ENCODE measurements at regions not wholly inside any gene's neighbourhood (a gene's known extent, or its start where the extent isn't known, plus 50 kb on each side); places are given as distances from the start of the nearest gene placed in this dataset.

DNA sequence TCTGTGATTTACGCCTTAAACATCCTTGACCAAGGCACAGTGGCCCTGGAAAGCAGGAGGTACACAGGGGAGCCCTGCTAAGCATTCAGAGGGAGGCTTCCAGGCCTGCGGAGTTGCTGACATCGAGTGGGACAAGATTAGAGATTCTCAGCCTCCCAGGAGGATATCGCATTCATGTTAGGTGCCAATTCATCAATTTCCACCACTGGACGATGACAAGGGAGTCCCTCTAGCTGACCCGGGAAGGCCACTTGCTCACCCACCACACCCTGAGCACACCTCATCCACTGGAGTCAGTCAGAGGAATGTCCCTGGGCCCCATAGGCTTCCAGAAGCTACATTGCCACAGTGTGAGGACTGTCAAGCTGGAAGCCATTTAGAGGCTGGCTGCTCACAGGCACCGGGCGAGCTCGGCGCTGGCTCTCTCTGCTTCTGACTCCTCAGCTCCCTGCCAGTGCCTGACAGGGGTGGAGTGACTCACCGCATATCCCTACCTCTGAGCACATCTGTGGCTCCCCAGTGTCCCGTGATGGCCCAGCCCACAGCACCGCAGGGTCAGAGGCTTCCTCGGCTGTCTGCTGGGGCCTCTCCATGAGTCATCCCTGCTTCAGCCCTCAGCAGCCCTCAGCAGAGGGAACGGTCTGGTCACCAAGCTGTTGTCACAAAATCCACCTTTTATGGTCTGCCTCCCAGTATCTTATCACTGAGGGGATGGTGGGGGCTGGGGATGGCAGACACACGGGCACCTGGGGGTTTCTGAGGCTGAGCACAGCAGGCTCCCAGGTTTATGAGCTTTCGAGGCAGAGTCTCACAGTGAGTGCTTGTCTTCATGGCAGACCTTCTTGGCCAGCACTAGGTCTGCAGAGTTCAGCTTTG, 117.5 kb downstream of the ZNF608 start:
- H3K4me3 ChIP-seq (ENCODE audit: low read depth, low read length), result no peak overlapping the region
- H3K36me3 Mint-ChIP-seq, result no peaks in the 10 kb centered on the region
- peaks cover 0 to 15% (median 5%) of the 10 kb centered on the region in 7 donors for H3K9me3 Mint-ChIP-seq
- H3K4me3 Mint-ChIP-seq, result no peak overlapping the region
- no peak overlapping the region for H3K27ac ChIP-seq (ENCODE audit: insufficient read depth, low read length, poor library complexity, severe bottlenecking)
- H3K36me3 ChIP-seq (ENCODE audit: control insufficient read depth, insufficient read depth, low read length), result no peaks in the 10 kb centered on the region
- DNase-seq (no peak), ATAC-seq (ENCODE audit: low read depth in 2 of 2) (no peak)
- H3K27me3 ChIP-seq (ENCODE audit: control insufficient read depth, insufficient read depth, low read length), result no peaks in the 10 kb centered on the region
- no peak overlapping the region for H3K27ac Mint-ChIP-seq
- H3K4me1 ChIP-seq (ENCODE audit: control insufficient read depth, insufficient read depth, low read length, poor library complexity, severe bottlenecking), result no peaks in the 10 kb centered on the region
- H3K9me3 ChIP-seq (ENCODE audit: control insufficient read depth in 2 of 2, low read length in 2 of 2), result no peaks in the 10 kb centered on the region
- no peaks in the 10 kb centered on the region for H3K4me1 Mint-ChIP-seq
- no peaks in the 10 kb centered on the region for H3K27me3 Mint-ChIP-seq

DNA sequence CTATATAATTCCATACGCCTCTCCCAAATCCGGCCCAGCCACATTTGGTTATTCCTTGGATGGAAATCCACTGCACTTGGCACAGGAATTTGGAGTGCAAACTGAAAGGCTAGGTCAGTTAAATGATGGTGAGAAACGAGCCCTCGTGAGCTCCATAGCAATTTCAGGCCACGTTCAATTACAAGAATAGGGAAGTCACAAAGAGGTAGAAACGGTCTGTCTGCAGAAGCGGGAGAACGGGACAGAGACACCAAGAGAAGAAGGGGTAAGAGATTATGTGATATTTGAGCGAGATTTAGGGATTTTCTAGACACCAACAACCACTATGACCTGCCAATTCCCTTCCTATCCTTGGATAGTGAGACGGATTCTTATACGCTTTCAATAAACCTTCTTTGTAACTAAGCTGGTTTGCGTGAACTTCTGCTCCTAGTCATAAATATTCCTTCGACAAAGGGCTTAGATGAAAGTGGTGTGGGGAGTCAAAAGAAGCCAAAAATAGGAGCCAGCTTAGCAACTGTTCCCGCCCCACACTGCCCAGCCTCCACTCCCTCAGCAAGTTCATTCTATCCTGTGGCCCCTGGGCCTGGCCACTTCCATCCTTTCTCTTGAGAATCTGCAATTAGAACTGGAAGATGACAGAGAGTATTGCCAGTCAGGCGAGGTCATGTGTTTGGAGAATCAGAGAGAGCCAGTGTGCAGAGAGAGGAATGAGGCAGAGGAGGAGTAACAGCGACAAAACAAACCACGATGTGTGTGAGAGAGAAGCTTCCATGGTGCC, 118.4 kb downstream of the ZNF608 start:
- no peaks in the 10 kb centered on the region for H3K27me3 Mint-ChIP-seq

GRCh38 chr5:124626053-124626452, 120.4 kb downstream of the ZNF608 start:
- Mint-ChIP-seq H3K27ac (no peak overlapping the region), H3K27me3 (no peaks in the 10 kb centered on the region), H3K4me1 (no peaks in the 10 kb centered on the region), H3K4me3 (no peak overlapping the region), H3K9me3 (peaks cover 0 to 15% (median 3%) of the 10 kb centered on the region in 7 donors), H3K36me3 (no peaks in the 10 kb centered on the region)
- H3K4me1 ChIP-seq (ENCODE audit: control insufficient read depth, insufficient read depth, low read length, poor library complexity, severe bottlenecking), result no peaks in the 10 kb centered on the region
- DNase-seq (no peak), ATAC-seq (ENCODE audit: low read depth in 2 of 2) (no peak)
- H3K36me3 ChIP-seq (ENCODE audit: control insufficient read depth, insufficient read depth, low read length), result no peaks in the 10 kb centered on the region
- H3K9me3 ChIP-seq (ENCODE audit: control insufficient read depth in 2 of 2, low read length in 2 of 2), result no peaks in the 10 kb centered on the region
- no peak overlapping the region for H3K4me3 ChIP-seq (ENCODE audit: low read depth, low read length)
- H3K27me3 ChIP-seq (ENCODE audit: control insufficient read depth, insufficient read depth, low read length), result no peaks in the 10 kb centered on the region
- no peak overlapping the region for H3K27ac ChIP-seq (ENCODE audit: insufficient read depth, low read length, poor library complexity, severe bottlenecking)

More for the DNA sequence above, 118.4 kb downstream of the ZNF608 start:
- no peaks in the 10 kb centered on the region for H3K4me1 Mint-ChIP-seq
- peaks cover 0 to 15% (median 5%) of the 10 kb centered on the region in 7 donors for H3K9me3 Mint-ChIP-seq
- ATAC-seq (ENCODE audit: low read depth in 2 of 2) (no peak), DNase-seq (no peak)
- no peak overlapping the region for H3K4me3 Mint-ChIP-seq
- no peak overlapping the region for H3K27ac Mint-ChIP-seq
- H3K4me1 ChIP-seq (ENCODE audit: control insufficient read depth, insufficient read depth, low read length, poor library complexity, severe bottlenecking), result no peaks in the 10 kb centered on the region
- H3K4me3 ChIP-seq (ENCODE audit: low read depth, low read length), result no peak overlapping the region
- H3K27ac ChIP-seq (ENCODE audit: insufficient read depth, low read length, poor library complexity, severe bottlenecking), result no peak overlapping the region
- no peaks in the 10 kb centered on the region for H3K36me3 Mint-ChIP-seq
- H3K9me3 ChIP-seq (ENCODE audit: control insufficient read depth in 2 of 2, low read length in 2 of 2), result no peaks in the 10 kb centered on the region
- no peaks in the 10 kb centered on the region for H3K27me3 ChIP-seq (ENCODE audit: control insufficient read depth, insufficient read depth, low read length)
- no peaks in the 10 kb centered on the region for H3K36me3 ChIP-seq (ENCODE audit: control insufficient read depth, insufficient read depth, low read length)

DNA sequence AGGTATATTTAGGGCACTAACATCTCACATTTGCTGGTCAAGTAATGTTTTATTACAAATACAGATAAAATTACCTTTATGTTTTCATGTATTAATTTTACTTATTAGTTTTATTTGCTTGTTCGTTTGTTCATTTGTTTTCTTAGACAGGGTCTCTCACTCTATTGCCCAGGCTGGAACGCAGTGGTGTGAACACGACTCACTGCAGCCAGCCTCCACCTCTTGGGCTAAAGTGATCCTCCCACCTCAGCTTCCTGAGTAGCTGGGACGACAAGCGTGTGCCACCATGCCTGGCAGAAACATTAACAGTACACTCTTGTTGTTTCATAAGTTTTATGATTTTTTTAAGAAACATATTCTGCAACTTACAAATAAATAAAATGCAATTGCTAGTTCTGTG, 123.2 kb downstream of the ZNF608 start:
- Histone ChIP-seq H3K9me3 (ENCODE audit: control insufficient read depth in 2 of 2, low read length in 2 of 2) (no peaks in the 10 kb centered on the region), H3K36me3 (ENCODE audit: control insufficient read depth, insufficient read depth, low read length) (no peaks in the 10 kb centered on the region), H3K4me3 (ENCODE audit: low read depth, low read length) (no peak overlapping the region), H3K4me1 (ENCODE audit: control insufficient read depth, insufficient read depth, low read length, poor library complexity, severe bottlenecking) (no peaks in the 10 kb centered on the region), H3K27me3 (ENCODE audit: control insufficient read depth, insufficient read depth, low read length) (no peaks in the 10 kb centered on the region), H3K27ac (ENCODE audit: insufficient read depth, low read length, poor library complexity, severe bottlenecking) (no peak overlapping the region)
- Mint-ChIP-seq H3K36me3 (no peaks in the 10 kb centered on the region), H3K9me3 (peaks cover 0 to 16% (median 3%) of the 10 kb centered on the region in 7 donors), H3K27ac (no peak overlapping the region), H3K4me1 (no peaks in the 10 kb centered on the region), H3K27me3 (peaks cover 7% of the 10 kb centered on the region), H3K4me3 (no peak overlapping the region)
- ATAC-seq (ENCODE audit: low read depth in 2 of 2) (no peak), DNase-seq (no peak)

GRCh38 chr5:124622851-124623250, 123.6 kb downstream of the ZNF608 start:
- no peaks in the 10 kb centered on the region for H3K4me1 Mint-ChIP-seq
- Histone ChIP-seq H3K36me3 (ENCODE audit: control insufficient read depth, insufficient read depth, low read length) (no peaks in the 10 kb centered on the region), H3K9me3 (ENCODE audit: control insufficient read depth in 2 of 2, low read length in 2 of 2) (no peaks in the 10 kb centered on the region), H3K4me3 (ENCODE audit: low read depth, low read length) (no peak overlapping the region), H3K27me3 (ENCODE audit: control insufficient read depth, insufficient read depth, low read length) (no peaks in the 10 kb centered on the region), H3K4me1 (ENCODE audit: control insufficient read depth, insufficient read depth, low read length, poor library complexity, severe bottlenecking) (no peaks in the 10 kb centered on the region), H3K27ac (ENCODE audit: insufficient read depth, low read length, poor library complexity, severe bottlenecking) (no peak overlapping the region)
- H3K4me3 Mint-ChIP-seq, result no peak overlapping the region
- peaks cover 0 to 16% (median 3%) of the 10 kb centered on the region in 7 donors for H3K9me3 Mint-ChIP-seq
- H3K27me3 Mint-ChIP-seq, result peaks cover 7% of the 10 kb centered on the region
- no peak overlapping the region for H3K27ac Mint-ChIP-seq
- DNase-seq, result no peak
- ATAC-seq (ENCODE audit: low read depth in 2 of 2), result no peak
- no peaks in the 10 kb centered on the region for H3K36me3 Mint-ChIP-seq

DNA sequence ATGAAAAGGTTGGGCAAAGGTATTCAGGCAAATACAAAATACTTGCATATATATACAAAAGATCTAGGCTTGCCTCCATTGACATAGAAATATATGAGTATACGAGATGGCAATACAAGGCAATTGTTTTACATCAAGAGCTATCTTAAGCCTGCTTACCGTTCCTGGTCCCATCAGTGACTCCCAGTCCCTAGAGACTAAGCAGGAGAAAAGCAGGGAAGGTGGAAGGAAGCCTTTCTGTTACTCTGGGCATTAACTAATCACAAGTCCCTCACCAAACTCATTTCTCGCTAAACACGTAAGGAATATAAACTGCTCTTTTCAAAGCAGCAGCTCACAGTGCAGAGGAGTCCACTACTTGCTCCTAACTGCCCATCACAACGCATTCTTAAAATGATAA, 125.2 kb downstream of the ZNF608 start:
- Mint-ChIP-seq H3K4me1 (no peaks in the 10 kb centered on the region), H3K9me3 (peaks cover 0 to 14% (median 3%) of the 10 kb centered on the region in 7 donors), H3K27me3 (peaks cover 7% of the 10 kb centered on the region), H3K36me3 (no peaks in the 10 kb centered on the region), H3K4me3 (no peak overlapping the region), H3K27ac (no peak overlapping the region)
- Histone ChIP-seq H3K27me3 (ENCODE audit: control insufficient read depth, insufficient read depth, low read length) (no peaks in the 10 kb centered on the region), H3K36me3 (ENCODE audit: control insufficient read depth, insufficient read depth, low read length) (no peaks in the 10 kb centered on the region), H3K4me3 (ENCODE audit: low read depth, low read length) (no peak overlapping the region), H3K9me3 (ENCODE audit: control insufficient read depth in 2 of 2, low read length in 2 of 2) (no peaks in the 10 kb centered on the region), H3K4me1 (ENCODE audit: control insufficient read depth, insufficient read depth, low read length, poor library complexity, severe bottlenecking) (no peaks in the 10 kb centered on the region), H3K27ac (ENCODE audit: insufficient read depth, low read length, poor library complexity, severe bottlenecking) (no peak overlapping the region)
- no peak for DNase-seq
- no peak for ATAC-seq (ENCODE audit: low read depth in 2 of 2)

GRCh38 chr5:124620743-124621142, 125.7 kb downstream of the ZNF608 start:
- H3K27ac Mint-ChIP-seq, result no peak overlapping the region
- H3K9me3 Mint-ChIP-seq, result peaks cover 0 to 9% (median 3%) of the 10 kb centered on the region in 7 donors
- Histone ChIP-seq H3K27ac (ENCODE audit: insufficient read depth, low read length, poor library complexity, severe bottlenecking) (no peak overlapping the region), H3K27me3 (ENCODE audit: control insufficient read depth, insufficient read depth, low read length) (no peaks in the 10 kb centered on the region), H3K4me3 (ENCODE audit: low read depth, low read length) (no peak overlapping the region), H3K4me1 (ENCODE audit: control insufficient read depth, insufficient read depth, low read length, poor library complexity, severe bottlenecking) (no peaks in the 10 kb centered on the region), H3K9me3 (ENCODE audit: control insufficient read depth in 2 of 2, low read length in 2 of 2) (no peaks in the 10 kb centered on the region), H3K36me3 (ENCODE audit: control insufficient read depth, insufficient read depth, low read length) (no peaks in the 10 kb centered on the region)
- no peaks in the 10 kb centered on the region for H3K4me1 Mint-ChIP-seq
- DNase-seq (no peak), ATAC-seq (ENCODE audit: low read depth in 2 of 2) (no peak)
- peaks cover 7% of the 10 kb centered on the region for H3K27me3 Mint-ChIP-seq
- H3K36me3 Mint-ChIP-seq, result no peaks in the 10 kb centered on the region
- no peak overlapping the region for H3K4me3 Mint-ChIP-seq
